ENCODE measurements at regions not wholly inside any gene's neighbourhood (a gene's known extent, or its start where the extent isn't known, plus 50 kb on each side); places are given as distances from the start of the nearest gene placed in this dataset.

- Histone ChIP-seq H4K20me1 (ENCODE audit: control insufficient read depth, extremely low read depth, insufficient read depth, low read length) (no peaks in the 10 kb centered on the region), H3K4me3 (ENCODE audit: control insufficient read depth in 2 of 3, extremely low read depth in 1 of 3, insufficient read depth in 2 of 3, low read depth in 1 of 3, low read length in 3 of 3) (no peak overlapping the region), H3K79me2 (ENCODE audit: control insufficient read depth, insufficient read depth, low read length) (no peaks in the 10 kb centered on the region), H3K9ac (ENCODE audit: control insufficient read depth, extremely low read depth, insufficient read depth, low read length) (no peak overlapping the region), H2AFZ (ENCODE audit: control insufficient read depth, low read length) (no peak overlapping the region), H3K4me1 (ENCODE audit: control insufficient read depth, extremely low read depth, insufficient read depth, low read length) (no peaks in the 10 kb centered on the region), H3K36me3 (ENCODE audit: control insufficient read depth in 2 of 2, extremely low read depth in 1 of 2, insufficient read depth in 2 of 2, low read length in 2 of 2) (no peaks in the 10 kb centered on the region), H3K27ac (ENCODE audit: control insufficient read depth, insufficient read depth, low read length) (no peak overlapping the region), H3K4me2 (ENCODE audit: control insufficient read depth, extremely low read depth, insufficient read depth, low read depth, low read length) (no peak overlapping the region), H3K9me1 (ENCODE audit: control insufficient read depth, extremely low read depth, insufficient read depth, low read length) (no peaks in the 10 kb centered on the region), H3K27me3 (ENCODE audit: control insufficient read depth, extremely low read depth, insufficient read depth, low read length) (no peaks in the 10 kb centered on the region), H3K9me3 (ENCODE audit: control insufficient read depth, low read depth, low read length) (no peaks in the 10 kb centered on the region)
- dilution Hi-C loops (cut with MboI; ENCODE audit: extremely low pct_ligation_motif_present, low sequenced_read_pairs): no loop called here
- DNase-seq (ENCODE audit: low read depth, low spot score) (no peak), FAIRE-seq (no peak)
- no peak for TF ChIP-seq CTCF (optimal IDR thresholded peaks at IDR 0.05 in 1 of 3, IDR thresholded peaks at IDR 0.05 in 1 of 3, conservative IDR thresholded peaks at IDR 0.05 in 1 of 3; ENCODE audit: extremely low read depth in 1 of 3, insufficient read depth in 2 of 3, low read length in 3 of 3)
- TF ChIP-seq EZH2 (IDR thresholded peaks at IDR 0.05; ENCODE audit: low read length): no peak
Measured at GRCh38 chr1:70498666-70499065, 87.6 kb downstream of the CTH start.

DNA sequence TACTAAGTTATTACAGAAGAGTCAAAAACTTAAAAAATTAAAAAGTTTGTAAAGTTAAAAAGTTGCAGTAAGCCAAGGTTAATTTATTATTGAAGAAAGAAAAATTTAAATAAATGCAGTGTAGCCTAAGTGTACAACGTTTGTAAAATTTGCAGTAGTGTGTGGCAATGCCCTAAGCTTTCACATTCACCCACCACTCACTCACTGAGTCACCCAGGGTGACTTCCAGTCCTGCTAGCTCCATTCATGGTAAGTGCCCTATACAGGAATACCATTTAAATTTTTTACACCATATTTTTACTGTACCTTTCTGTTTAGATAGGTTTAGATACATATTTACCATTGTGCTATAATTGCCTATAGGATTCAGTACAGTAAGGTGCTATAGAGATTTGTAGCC, 88.6 kb downstream of the CTH start:
- H3K9me3 ChIP-seq (ENCODE audit: control insufficient read depth, low read depth, low read length): no peaks in the 10 kb centered on the region
- no peaks in the 10 kb centered on the region for H3K36me3 ChIP-seq (ENCODE audit: control insufficient read depth in 2 of 2, extremely low read depth in 1 of 2, insufficient read depth in 2 of 2, low read length in 2 of 2)
- H3K79me2 ChIP-seq (ENCODE audit: control insufficient read depth, insufficient read depth, low read length): no peaks in the 10 kb centered on the region
- H3K9ac ChIP-seq (ENCODE audit: control insufficient read depth, extremely low read depth, insufficient read depth, low read length): no peak overlapping the region
- H4K20me1 ChIP-seq (ENCODE audit: control insufficient read depth, extremely low read depth, insufficient read depth, low read length): no peaks in the 10 kb centered on the region
- H3K4me3 ChIP-seq (ENCODE audit: control insufficient read depth in 2 of 3, extremely low read depth in 1 of 3, insufficient read depth in 2 of 3, low read depth in 1 of 3, low read length in 3 of 3): no peak overlapping the region
- H3K9me1 ChIP-seq (ENCODE audit: control insufficient read depth, extremely low read depth, insufficient read depth, low read length): no peaks in the 10 kb centered on the region
- dilution Hi-C loops (cut with MboI; ENCODE audit: extremely low pct_ligation_motif_present, low sequenced_read_pairs): no loop called here
- no peak for TF ChIP-seq CTCF (optimal IDR thresholded peaks at IDR 0.05 in 1 of 3, IDR thresholded peaks at IDR 0.05 in 1 of 3, conservative IDR thresholded peaks at IDR 0.05 in 1 of 3; ENCODE audit: extremely low read depth in 1 of 3, insufficient read depth in 2 of 3, low read length in 3 of 3)
- TF ChIP-seq EZH2 (IDR thresholded peaks at IDR 0.05; ENCODE audit: low read length): no peak
- H3K27me3 ChIP-seq (ENCODE audit: control insufficient read depth, extremely low read depth, insufficient read depth, low read length): no peaks in the 10 kb centered on the region
- H2AFZ ChIP-seq (ENCODE audit: control insufficient read depth, low read length): no peak overlapping the region
- no peak for DNase-seq (ENCODE audit: low read depth, low spot score)
- no peak for FAIRE-seq
- H3K4me1 ChIP-seq (ENCODE audit: control insufficient read depth, extremely low read depth, insufficient read depth, low read length): no peaks in the 10 kb centered on the region
- H3K27ac ChIP-seq (ENCODE audit: control insufficient read depth, insufficient read depth, low read length): no peak overlapping the region
- no peak overlapping the region for H3K4me2 ChIP-seq (ENCODE audit: control insufficient read depth, extremely low read depth, insufficient read depth, low read depth, low read length)
